ENCODE measurements at regions not wholly inside any gene's neighbourhood (a gene's known extent, or its start where the extent isn't known, plus 50 kb on each side); places are given as distances from the start of the nearest gene placed in this dataset.

DNA sequence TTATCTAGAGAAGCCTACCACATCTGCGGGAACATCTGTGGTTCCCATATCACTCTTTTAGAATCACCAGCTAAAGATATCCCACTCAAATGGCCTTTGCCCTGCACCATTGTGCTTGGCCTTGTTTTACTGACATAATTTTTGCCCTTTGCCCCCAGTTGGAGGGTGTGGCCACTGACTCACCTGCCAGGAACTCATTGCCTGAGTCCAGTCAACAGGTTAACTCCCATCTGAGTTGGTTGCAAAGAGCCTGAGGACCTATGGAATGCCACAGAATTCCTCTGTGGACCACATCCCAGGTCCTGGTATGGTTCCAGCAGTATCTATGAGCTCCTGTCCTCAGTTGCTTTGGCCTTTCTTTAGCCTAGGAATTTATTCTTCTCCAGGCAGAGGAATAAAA is 55.7 kb upstream of the PTGR2 start:
- H3K27me3 ChIP-seq (ENCODE audit: control insufficient read depth, insufficient read depth, low read length) = no peaks in the 10 kb centered on the region
- ChIA-PET POLR2A (interaction anchor here (0.7 kb wide), 1 partner anchor 43 kb away, joined by 3 read pairs; no protein-coding TSS in a partner anchor), CTCF (interaction anchor here (0.7 to 1.8 kb wide), 4 partner anchors 10 to 71 kb away, joined by 3 to 6 read pairs (median 4); partner anchors contain the start of gene PTGR2)
- no peak overlapping the region for H3K4me3 ChIP-seq (ENCODE audit: low read depth, low read length)
- no peak for DNase-seq (ENCODE audit: low read depth)
- H3K36me3 ChIP-seq (ENCODE audit: control insufficient read depth, insufficient read depth, low read length) = no peaks in the 10 kb centered on the region; the same call in 1 of the 2 replicates
- TF ChIP-seq, protein P1, sequence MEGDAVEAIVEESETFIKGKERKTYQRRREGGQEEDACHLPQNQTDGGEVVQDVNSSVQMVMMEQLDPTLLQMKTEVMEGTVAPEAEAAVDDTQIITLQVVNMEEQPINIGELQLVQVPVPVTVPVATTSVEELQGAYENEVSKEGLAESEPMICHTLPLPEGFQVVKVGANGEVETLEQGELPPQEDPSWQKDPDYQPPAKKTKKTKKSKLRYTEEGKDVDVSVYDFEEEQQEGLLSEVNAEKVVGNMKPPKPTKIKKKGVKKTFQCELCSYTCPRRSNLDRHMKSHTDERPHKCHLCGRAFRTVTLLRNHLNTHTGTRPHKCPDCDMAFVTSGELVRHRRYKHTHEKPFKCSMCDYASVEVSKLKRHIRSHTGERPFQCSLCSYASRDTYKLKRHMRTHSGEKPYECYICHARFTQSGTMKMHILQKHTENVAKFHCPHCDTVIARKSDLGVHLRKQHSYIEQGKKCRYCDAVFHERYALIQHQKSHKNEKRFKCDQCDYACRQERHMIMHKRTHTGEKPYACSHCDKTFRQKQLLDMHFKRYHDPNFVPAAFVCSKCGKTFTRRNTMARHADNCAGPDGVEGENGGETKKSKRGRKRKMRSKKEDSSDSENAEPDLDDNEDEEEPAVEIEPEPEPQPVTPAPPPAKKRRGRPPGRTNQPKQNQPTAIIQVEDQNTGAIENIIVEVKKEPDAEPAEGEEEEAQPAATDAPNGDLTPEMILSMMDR (IDR thresholded peaks at IDR 0.05; ENCODE audit: insufficient read depth, low read depth, low read length) = no peak

DNA sequence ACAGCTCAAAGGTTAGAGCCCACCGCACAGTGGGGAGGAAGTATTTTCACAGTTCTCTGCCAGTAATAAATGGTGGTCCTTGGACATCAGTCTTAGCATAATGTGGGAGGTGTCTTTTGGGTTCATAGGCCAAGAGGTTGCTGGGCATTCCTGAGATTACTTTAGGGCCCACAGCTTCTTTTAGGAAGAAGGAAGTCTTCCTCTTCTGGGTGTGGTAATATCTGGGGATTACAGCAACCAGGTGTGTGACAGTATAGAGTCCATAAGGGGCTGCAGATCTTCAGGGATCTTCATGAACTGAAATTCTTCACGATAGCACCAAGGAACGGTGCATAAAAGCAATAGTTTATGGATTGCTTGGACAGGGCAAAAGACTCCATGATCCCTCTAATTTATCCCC is 56.2 kb upstream of the PTGR2 start:
- TF ChIP-seq, protein P1 (IDR thresholded peaks at IDR 0.05; ENCODE audit: insufficient read depth, low read depth, low read length) = no peak
- Histone ChIP-seq H3K4me3 (ENCODE audit: low read depth, low read length) (no peak overlapping the region), H3K36me3 (ENCODE audit: control insufficient read depth, insufficient read depth, low read length) (no peaks in the 10 kb centered on the region; the same call in 1 of the 2 replicates), H3K27me3 (ENCODE audit: control insufficient read depth, insufficient read depth, low read length) (no peaks in the 10 kb centered on the region)
- DNase-seq (ENCODE audit: low read depth) = no peak
- POLR2A ChIA-PET = interaction anchor here (0.7 kb wide), 1 partner anchor 42 kb away, joined by 3 read pairs; no protein-coding TSS in a partner anchor
- CTCF ChIA-PET = interaction anchor here (0.7 to 1.8 kb wide), 4 partner anchors 10 to 70 kb away, joined by 3 to 6 read pairs (median 4); partner anchors contain the start of gene PTGR2

DNA sequence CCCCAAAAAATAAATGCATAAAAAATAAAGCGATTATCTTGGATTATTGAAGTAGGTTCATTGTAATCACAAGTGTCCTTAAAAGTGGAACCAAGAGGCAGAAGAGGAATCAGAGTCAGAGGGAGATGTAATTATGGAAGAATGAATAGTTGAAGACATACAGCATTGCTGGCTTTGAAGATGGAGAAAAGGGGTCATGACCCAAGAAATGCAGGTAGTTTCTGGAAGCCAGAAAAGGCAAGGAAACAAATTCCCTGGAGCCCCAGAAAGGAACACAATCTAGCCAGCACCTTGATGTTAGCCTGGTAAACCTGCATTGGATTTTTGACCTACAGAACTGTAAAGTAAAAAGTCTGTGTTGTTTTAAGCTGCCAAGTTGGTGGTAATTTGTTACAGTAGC is 57.5 kb upstream of the PTGR2 start:
- Histone ChIP-seq H3K36me3 (ENCODE audit: control insufficient read depth, insufficient read depth, low read length) (no peaks in the 10 kb centered on the region; the same call in 1 of the 2 replicates), H3K27me3 (ENCODE audit: control insufficient read depth, insufficient read depth, low read length) (no peaks in the 10 kb centered on the region), H3K4me3 (ENCODE audit: low read depth, low read length) (no peak overlapping the region)
- no peak for DNase-seq (ENCODE audit: low read depth)
- CTCF ChIA-PET = no interaction called here
- TF ChIP-seq, protein P1 (IDR thresholded peaks at IDR 0.05; ENCODE audit: insufficient read depth, low read depth, low read length) = no peak
- POLR2A ChIA-PET = no interaction called here

DNA sequence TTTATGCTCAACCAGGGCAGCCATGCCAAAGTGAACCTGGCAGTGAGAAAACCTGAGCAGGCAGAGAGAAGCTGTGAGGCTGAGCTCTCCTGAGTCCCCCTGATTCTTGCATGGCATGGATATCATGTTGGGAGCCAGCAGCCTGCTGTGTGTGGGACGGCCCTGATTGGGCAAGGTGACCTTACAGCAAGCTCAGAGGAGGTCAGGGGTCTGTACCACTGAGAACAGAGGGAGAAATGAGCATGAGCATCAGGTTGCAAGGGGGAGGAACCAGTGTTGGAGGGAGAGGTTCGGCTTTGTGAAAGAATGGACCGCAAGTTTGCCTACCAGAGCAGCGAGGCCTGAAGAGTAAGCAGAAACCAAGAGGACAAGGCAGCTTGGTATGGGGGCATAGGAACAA is 59.1 kb upstream of the PTGR2 start:
- TF ChIP-seq, protein P1 (IDR thresholded peaks at IDR 0.05; ENCODE audit: insufficient read depth, low read depth, low read length) = no peak

DNA sequence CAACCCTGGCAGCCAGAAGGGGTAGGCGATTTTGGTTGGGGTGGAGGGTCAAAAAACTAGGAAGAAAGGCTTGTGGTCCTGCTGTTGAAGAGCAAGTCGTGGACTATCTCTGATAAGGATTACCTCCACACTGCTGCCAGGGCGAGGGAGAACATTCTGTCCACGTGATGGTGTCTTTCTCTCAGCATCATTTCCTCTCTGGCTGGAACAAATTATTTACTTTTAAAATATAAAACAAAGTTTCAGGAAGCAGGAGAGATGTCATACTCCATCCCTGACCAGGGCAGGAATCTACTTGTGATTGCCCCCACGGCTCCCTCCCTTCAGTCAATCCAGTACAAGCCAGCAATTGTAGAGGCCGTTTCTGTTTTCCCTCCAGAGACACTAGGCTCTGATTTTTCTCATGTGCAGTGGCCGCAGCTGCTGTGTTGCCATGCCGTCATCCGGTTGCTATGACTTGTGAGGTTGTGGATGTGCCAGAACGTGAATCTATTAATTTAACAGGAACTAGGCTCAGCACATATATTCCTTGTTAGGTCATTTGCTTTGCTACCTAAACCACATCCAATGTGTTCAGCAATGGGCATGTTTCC is 61.5 kb upstream of the PTGR2 start:
- H3K4me3 ChIP-seq (ENCODE audit: low read depth, low read length) = no peak overlapping the region
- peak; percentile 92 for DNase-seq (ENCODE audit: low read depth)
- CTCF ChIA-PET = no interaction called here
- POLR2A ChIA-PET = no interaction called here
- no peaks in the 10 kb centered on the region; the same call in 1 of the 2 replicates for H3K36me3 ChIP-seq (ENCODE audit: control insufficient read depth, insufficient read depth, low read length)
- H3K27me3 ChIP-seq (ENCODE audit: control insufficient read depth, insufficient read depth, low read length) = no peaks in the 10 kb centered on the region
- TF ChIP-seq, protein P1 (IDR thresholded peaks at IDR 0.05; ENCODE audit: insufficient read depth, low read depth, low read length) = no peak

More for the DNA sequence above, 59.1 kb upstream of the PTGR2 start:
- Histone ChIP-seq H3K36me3 (ENCODE audit: control insufficient read depth, insufficient read depth, low read length) (no peaks in the 10 kb centered on the region; the same call in 1 of the 2 replicates), H3K4me3 (ENCODE audit: low read depth, low read length) (no peak overlapping the region), H3K27me3 (ENCODE audit: control insufficient read depth, insufficient read depth, low read length) (no peaks in the 10 kb centered on the region)
- ChIA-PET POLR2A (no interaction called here), CTCF (no interaction called here)
- no peak for DNase-seq (ENCODE audit: low read depth)

All from BJ (cell line).